ENCODE measurements at regions not wholly inside any gene's neighbourhood (a gene's known extent, or its start where the extent isn't known, plus 50 kb on each side); places are given as distances from the start of the nearest gene placed in this dataset.

DNA sequence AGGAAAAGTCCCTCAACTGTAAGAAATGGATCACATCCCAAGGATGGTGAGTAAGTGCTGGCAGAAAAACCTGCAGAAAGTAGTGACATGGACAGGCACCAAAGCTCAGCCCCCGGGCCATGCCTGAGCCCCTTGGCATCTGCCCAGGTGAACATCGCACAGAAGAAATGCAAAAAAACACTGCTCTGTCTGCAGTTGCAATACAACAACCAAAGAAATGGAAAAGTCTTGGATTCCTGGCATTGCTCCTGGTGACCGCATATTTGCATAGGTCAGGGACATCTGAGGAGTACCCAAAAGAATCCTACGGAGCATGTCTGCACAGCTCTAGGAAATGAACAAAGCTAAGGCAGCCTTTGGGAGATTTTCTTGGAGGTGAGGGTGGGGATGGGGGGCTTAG lies 63.1 kb upstream of the PTPRT start:
- no peak for TF ChIP-seq SP1 (IDR thresholded peaks at IDR 0.05)
- no peak for TF ChIP-seq CTCF (IDR thresholded peaks at IDR 0.05; ENCODE audit: low read depth, low read length, missing input control)
- TF ChIP-seq, protein P1, sequence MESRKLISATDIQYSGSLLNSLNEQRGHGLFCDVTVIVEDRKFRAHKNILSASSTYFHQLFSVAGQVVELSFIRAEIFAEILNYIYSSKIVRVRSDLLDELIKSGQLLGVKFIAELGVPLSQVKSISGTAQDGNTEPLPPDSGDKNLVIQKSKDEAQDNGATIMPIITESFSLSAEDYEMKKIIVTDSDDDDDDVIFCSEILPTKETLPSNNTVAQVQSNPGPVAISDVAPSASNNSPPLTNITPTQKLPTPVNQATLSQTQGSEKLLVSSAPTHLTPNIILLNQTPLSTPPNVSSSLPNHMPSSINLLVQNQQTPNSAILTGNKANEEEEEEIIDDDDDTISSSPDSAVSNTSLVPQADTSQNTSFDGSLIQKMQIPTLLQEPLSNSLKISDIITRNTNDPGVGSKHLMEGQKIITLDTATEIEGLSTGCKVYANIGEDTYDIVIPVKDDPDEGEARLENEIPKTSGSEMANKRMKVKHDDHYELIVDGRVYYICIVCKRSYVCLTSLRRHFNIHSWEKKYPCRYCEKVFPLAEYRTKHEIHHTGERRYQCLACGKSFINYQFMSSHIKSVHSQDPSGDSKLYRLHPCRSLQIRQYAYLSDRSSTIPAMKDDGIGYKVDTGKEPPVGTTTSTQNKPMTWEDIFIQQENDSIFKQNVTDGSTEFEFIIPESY (IDR thresholded peaks at IDR 0.05) = no peak
- no peak for TF ChIP-seq EGR1 (IDR thresholded peaks at IDR 0.05; ENCODE audit: low read depth in 2 of 2)
- no peak for TF ChIP-seq MAX (IDR thresholded peaks at IDR 0.05)
- no peak for TF ChIP-seq REST (IDR thresholded peaks at IDR 0.05)
- TF ChIP-seq RXRA (IDR thresholded peaks at IDR 0.05) = no peak
- no peak for TF ChIP-seq GABPA (IDR thresholded peaks at IDR 0.05 in 1 of 2, conservative IDR thresholded peaks at IDR 0.05 in 1 of 2)
- no peak for TF ChIP-seq NR2F2 (IDR thresholded peaks at IDR 0.05)
